RKO (cell line): ENCODE measurements at regions not wholly inside any gene's neighbourhood (a gene's known extent, or its start where the extent isn't known, plus 50 kb on each side); places are given as distances from the start of the nearest gene placed in this dataset.
"Not testable (repeated sequence)": the region's sequence is repeated elsewhere in the genome, so short reads cannot be mapped to it uniquely, and the experiment has no call there.

ENCODE experiments used
- DNase-seq: peaks from one replicate; pipeline ENCODE4 v3.0.0-alpha.2; 2016; ENCODE audit warnings: low spot score

- DNase-seq: no peak
These were observed 232.7 kb downstream of the DLL1 start for GRCh38 chr6:170057961-170058877.

DNA sequence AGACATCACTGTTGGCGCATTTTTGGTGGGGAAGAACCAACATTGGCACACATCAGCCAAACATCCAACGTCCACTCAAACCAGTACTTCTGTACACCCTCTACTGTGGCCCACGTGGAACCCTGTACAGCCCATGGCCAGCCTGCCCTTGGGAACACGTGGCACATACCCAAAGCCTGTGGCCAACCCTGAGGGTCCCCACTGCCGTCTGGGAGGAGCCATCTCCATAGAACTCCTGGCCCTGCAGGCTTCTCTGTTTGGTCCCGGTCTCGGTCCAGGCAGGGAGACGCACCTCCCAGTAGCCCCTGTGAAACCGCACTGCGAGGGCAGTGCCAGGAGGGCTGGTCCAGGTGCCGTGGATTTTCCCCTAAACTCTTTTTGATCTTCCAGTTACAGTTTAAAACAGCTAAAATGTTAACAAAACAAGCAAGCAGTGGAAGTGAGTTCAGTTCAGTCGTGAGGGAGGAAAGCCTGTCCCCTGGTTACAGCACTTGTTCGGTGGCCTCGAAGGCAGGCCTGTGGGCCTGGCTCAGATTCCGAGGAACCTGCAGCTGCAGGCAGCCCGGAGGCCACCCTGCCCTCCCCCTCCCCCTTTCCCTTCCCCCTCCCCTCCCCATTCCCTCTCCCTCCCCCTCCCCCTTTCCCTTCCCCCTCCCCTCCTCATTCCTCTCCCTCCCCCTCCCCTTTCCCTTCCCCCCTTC is 233.7 kb downstream of the DLL1 start:
- DNase-seq: no peak

- DNase-seq: no peak
These were observed 234.6 kb downstream of the DLL1 start for GRCh38 chr6:170056278-170056711.

DNA sequence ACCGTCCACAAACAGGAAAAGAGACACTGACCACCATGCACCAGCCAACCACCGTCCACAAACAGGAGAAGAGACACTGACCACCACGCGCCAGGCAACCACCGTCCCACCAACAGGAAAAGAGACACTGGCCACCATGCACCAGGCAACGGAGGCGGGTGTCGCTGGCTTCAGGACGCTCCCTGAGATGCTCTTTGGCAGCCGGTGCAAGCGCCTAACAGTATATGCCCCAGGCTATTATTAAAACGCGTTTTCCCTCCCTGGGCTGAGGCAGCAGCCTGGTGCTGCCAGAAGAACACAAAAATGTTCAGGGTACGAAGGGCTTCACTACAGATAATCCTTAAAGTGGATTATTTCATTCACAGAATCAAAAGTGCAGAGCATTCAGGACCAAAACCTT is 235.1 kb downstream of the DLL1 start:
- DNase-seq: not testable (repeated sequence)

DNA sequence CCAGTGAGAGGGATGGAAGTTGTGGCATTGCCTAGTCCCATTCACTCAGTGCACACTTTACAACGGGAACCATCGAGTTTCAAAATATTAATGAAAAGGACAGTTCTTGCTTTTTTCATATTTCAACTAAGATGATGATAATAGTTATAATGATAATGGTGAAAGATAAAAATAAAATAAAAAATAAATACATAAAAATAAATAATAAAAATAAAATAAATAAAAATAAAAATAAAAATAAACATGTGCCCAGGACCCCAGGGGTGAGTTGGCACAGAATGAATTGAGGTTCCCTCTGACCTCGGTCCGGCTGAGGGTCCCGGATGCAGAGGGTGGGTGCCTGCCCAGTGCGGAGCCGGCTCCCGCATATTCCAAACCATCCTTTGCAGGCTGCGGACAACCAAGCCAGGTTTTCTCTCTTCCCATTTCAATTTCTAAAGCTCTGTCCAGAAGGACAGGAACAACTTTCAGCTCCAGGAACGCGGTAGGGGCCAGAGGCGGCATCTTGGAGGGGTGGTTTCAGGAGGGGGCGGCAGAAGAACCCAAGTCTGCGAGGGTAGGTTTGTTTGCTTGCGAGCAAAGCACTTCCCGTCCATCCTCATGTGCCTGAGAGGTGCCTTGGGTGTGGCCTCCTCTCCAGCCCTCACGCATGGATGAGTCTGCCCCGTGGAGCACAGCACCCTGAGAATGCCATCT is 236.8 kb downstream of the DLL1 start:
- DNase-seq: no peak

DNA sequence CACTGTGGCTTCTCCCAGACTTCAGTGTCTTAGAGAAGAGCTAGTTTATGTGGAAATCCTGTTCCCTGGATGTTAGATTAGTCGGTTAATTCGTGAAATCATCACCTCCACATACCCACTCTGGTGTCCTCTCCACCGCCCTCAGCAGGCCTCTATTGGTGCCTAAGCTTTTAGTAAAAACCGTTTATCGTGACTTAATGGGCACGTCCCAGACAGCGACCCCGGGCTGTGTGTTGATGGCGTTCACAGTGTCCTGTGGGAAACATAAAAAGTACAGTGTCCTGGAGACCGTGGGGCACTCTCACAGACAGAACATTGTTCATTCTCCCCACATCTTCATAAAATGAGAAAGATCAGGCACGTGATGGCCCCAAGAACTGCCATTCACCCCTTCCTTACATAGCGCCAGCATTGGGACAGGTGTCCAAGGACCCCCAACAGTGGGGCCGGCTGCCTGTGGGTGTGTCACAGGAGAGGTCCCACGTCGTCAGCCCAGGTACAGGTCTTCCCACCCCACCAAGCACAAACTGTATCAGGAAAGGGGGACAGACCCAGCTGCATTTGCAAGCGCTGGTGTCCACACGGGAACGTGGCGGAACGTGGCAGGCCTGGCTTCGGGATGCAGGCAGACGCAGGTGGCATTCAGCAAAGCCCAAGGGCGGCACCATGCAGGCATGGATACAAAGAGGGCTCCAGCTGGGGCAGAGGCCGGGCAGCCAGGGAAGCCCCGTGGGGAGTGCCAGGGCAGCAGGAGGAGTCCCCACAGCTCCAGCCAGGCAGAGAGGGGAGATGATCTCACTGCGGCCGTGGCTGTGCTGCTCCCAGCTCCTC is 237.7 kb downstream of the DLL1 start:
- DNase-seq: no peak

- DNase-seq: no peak
These were observed 239.4 kb downstream of the DLL1 start for GRCh38 chr6:170051229-170052172.

- no peak for DNase-seq
These were observed 240.3 kb downstream of the DLL1 start for GRCh38 chr6:170050591-170051041.

GRCh38 chr6:170049641-170050561 is 241.0 kb downstream of the DLL1 start:
- DNase-seq: no peak

GRCh38 chr6:170048615-170049256 is 242.1 kb downstream of the DLL1 start:
- DNase-seq: no peak

DNA sequence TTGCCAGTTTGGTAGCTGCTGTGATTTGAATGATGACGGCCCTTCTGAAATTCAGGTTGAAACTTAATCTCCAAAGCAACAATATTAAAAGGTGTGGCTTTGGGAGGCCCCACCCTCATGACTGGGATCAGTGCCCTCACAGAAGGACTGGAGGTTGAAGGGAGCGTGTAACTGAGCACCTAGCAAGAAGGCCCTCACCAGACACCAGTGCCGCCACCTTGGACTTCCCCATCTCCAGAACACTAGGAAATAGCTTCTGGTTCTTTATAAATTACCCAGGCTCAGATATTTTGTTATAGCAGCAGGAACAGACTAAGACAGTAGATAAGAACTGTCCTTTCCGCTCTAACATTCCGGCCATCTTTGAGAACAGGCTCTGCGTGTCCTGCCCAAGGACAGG is 243.1 kb downstream of the DLL1 start:
- DNase-seq: no peak

GRCh38 chr6:170046791-170047626 is 243.9 kb downstream of the DLL1 start:
- no peak for DNase-seq

DNA sequence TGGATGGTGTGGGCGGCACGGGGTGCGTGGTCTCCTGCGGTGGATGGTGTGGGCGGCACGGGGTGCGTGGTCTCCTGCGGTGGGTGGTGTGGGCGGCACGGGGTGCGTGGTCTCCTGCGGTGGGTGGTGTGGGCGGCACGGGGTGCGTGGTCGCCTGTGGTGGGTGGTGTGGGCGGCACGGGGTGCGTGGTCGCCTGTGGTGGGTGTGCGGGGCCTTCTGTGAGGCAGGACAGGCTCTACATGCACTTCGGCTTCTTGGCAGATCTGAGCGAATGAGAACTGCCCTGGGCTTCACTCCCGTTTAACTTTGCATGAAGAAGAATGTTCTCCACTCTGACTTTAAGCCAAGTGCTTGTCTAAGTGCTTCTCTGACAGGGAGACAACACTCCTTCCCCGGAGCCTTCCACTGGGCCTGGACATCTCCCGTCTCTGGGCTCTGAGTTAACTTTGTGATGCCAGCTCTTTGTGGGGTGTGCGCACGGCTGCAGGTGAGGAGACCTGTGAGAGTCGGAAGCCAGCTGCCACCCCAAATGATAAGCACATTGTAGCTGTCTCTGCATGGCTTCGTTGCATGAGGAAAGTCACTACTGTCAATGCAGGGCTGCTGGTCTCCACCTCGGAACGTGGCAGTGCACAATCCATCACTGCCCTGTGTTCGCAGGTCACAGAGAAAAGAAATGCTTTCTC is 244.8 kb downstream of the DLL1 start:
- DNase-seq: no peak

- DNase-seq: no peak
These were observed 245.3 kb downstream of the DLL1 start for GRCh38 chr6:170045563-170045960.

- no peak for DNase-seq
These were observed 245.9 kb downstream of the DLL1 start for GRCh38 chr6:170044836-170045562.

DNA sequence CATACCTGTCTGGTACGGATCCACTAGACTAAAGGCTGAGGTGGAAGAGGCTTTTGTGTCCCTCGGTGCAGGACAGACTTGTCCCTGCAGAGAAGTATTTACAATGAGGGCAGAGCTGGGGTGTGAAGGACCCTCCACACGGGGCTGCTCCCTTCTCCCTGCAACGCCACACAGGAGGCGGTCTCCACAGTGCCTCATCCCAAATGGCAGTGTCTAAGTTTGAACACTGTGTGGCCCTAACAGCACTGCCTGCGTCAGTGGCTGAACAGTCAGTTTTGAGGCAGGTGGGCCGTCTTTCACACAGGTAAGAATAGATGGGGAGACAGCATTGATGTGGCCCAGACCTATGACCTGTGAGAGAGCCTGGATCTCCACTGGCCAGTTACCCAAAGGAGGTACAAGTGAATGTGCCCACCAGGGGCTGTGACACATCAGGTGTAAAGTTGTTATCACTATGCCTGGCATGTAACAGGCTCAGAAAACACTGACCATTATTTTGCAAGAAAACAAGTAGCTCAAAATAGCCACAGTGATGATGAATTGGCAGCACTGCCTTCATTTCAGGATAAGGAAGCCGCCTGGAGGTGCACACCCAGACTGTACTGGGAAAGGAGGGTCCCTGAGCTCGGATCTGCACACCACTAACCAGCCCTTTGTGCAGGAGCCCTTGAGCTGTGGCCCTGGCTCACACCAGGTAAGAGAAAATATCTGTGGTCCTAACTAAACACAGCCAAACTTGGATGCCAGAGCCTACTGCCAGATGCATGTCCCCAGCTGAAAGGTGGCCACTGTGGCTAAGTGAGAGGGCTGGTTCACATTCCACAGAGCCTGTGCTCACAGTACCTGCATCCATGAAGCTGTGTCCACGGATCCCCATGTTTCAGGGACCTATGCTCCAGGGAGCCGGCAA is 246.7 kb downstream of the DLL1 start:
- DNase-seq: no peak
